A549 (cell line): ENCODE measurements at regions not wholly inside any gene's neighbourhood (a gene's known extent, or its start where the extent isn't known, plus 50 kb on each side); places are given as distances from the start of the nearest gene placed in this dataset.

Experiments
- EP300 ChIP-seq, 2 experiments: fragments of >200 bp; sonication (Bioruptor Twin); formaldehyde crosslinking; IDR thresholded peaks; 2 replicates in 1 of 2; 3 replicates in 1 of 2; pipeline ENCODE4 v1.6.1; 2016 to 2017
- PHF8 ChIP-seq: fragments of 200-600 bp; sonication (generic); IDR thresholded peaks from 2 replicates; pipeline ENCODE4 v1.6.1; 2016; ENCODE audit warnings: low read depth, mild to moderate bottlenecking, antibody characterized with exemption, moderate library complexity, borderline replicate concordance
- POLR2A ChIP-seq: IDR thresholded peaks from 2 replicates; pipeline ENCODE4 v1.6.1; 2012; ENCODE audit warnings: mild to moderate bottlenecking, low read length
- SMC3 ChIP-seq: fragments of >200 bp; sonication (Bioruptor Twin); formaldehyde crosslinking; IDR thresholded peaks from 3 replicates; pipeline ENCODE4 v1.6.1; 2018; ENCODE audit warnings: inconsistent platforms
- TF ChIP-seq, protein P1 (sequence below): IDR thresholded peaks from 2 replicates; pipeline ENCODE4 v1.6.1; 2012
- TF ChIP-seq, protein P2 (sequence below): fragments of >200 bp; sonication (Bioruptor Twin); formaldehyde crosslinking; IDR thresholded peaks from 3 replicates; pipeline ENCODE4 v1.5.1; 2016

DNA sequence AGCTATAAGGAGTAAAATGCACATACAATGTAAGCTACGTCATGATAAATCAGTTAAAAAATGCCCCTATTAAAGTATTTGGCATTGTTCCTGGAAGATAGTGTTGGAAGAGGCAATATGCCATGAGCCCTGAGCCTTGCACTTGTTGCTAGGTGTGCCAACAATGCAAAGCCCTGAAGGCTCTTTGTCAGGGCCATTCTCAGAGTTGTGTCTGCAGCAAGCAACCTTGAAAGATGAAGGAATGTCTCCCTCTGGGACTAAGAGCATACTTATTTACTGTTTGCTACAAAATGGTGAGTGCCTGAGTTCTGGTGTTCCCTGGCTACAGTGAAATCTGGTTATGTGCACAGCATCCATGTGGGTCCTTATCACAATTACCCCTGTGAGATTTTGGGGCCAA lies 322.3 kb upstream of the FAT3 start:
- TF ChIP-seq POLR2A, result no peak
- no peak for TF ChIP-seq PHF8
- TF ChIP-seq, protein P1, sequence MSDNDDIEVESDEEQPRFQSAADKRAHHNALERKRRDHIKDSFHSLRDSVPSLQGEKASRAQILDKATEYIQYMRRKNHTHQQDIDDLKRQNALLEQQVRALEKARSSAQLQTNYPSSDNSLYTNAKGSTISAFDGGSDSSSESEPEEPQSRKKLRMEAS, result no peak
- TF ChIP-seq, protein P2, sequence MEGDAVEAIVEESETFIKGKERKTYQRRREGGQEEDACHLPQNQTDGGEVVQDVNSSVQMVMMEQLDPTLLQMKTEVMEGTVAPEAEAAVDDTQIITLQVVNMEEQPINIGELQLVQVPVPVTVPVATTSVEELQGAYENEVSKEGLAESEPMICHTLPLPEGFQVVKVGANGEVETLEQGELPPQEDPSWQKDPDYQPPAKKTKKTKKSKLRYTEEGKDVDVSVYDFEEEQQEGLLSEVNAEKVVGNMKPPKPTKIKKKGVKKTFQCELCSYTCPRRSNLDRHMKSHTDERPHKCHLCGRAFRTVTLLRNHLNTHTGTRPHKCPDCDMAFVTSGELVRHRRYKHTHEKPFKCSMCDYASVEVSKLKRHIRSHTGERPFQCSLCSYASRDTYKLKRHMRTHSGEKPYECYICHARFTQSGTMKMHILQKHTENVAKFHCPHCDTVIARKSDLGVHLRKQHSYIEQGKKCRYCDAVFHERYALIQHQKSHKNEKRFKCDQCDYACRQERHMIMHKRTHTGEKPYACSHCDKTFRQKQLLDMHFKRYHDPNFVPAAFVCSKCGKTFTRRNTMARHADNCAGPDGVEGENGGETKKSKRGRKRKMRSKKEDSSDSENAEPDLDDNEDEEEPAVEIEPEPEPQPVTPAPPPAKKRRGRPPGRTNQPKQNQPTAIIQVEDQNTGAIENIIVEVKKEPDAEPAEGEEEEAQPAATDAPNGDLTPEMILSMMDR, result no peak
- TF ChIP-seq SMC3, result no peak
- no peak for TF ChIP-seq EP300 (IDR thresholded peaks at IDR 0.05)
